ENCODE measurements at regions not wholly inside any gene's neighbourhood (a gene's known extent, or its start where the extent isn't known, plus 50 kb on each side); places are given as distances from the start of the nearest gene placed in this dataset.

- peak overlapping the region in 2 of 4 experiments; percentile 16 to 24; a peak in 1 of 8 replicates for H3K4me3 ChIP-seq (ENCODE audit: extremely low read depth in 1 of 4, insufficient read depth in 2 of 4, low read depth in 3 of 4, low read length in 4 of 4)
- H2BK120ac ChIP-seq (replicated peaks; ENCODE audit: low read depth, low read length): no peak overlapping the region
- peak overlapping the region; percentile 75 for H4K91ac ChIP-seq (replicated peaks; ENCODE audit: insufficient read length, low read length)
- H3K79me2 ChIP-seq (ENCODE audit: control insufficient read depth in 1 of 2, insufficient read depth in 2 of 2, low read length in 2 of 2): peaks cover 0 to 5% of the 10 kb centered on the region in 2 experiments; a peak in 2 of 4 replicates
- H3K23me2 ChIP-seq (ENCODE audit: low read depth, low read length): no peaks in the 10 kb centered on the region
- no peak overlapping the region for H3K23ac ChIP-seq (ENCODE audit: insufficient read length)
- peak overlapping the region; percentile 87; the same call in 1 of the 2 replicates for H4K8ac ChIP-seq (ENCODE audit: extremely low read depth, insufficient read depth, low read length)
- CTCF ChIA-PET (ENCODE audit: partially characterized antibody): interaction anchor here (0.6 to 1.3 kb wide), 9 partner anchors 9 to 995 kb away, joined by 3 to 5 read pairs (median 3); no protein-coding TSS in a partner anchor
- H3K56ac ChIP-seq (replicated peaks; ENCODE audit: insufficient read length, low read depth, low read length): no peak overlapping the region
- POLR2A ChIA-PET (ENCODE audit: partially characterized antibody): interaction anchor here (0.6 to 1.3 kb wide), 7 partner anchors 10 to 75 kb away, joined by 3 to 5 read pairs (median 4); no protein-coding TSS in a partner anchor
- H3K36me3 ChIP-seq (ENCODE audit: control insufficient read depth in 2 of 4, insufficient read depth in 4 of 4, low read length in 3 of 4): no peaks in the 10 kb centered on the region
- H3K27me3 ChIP-seq (replicated peaks in 1 of 4; ENCODE audit: control insufficient read depth in 3 of 4, extremely low read depth in 1 of 4, insufficient read depth in 3 of 4, low read length in 3 of 4): no peaks in the 10 kb centered on the region
- no peak overlapping the region for H3K4ac ChIP-seq (replicated peaks; ENCODE audit: insufficient read length, low read depth, low read length)
- H2BK12ac ChIP-seq (ENCODE audit: low read depth, low read length): peak overlapping the region; percentile 88
- H3K4me1 ChIP-seq (replicated peaks in 1 of 4; ENCODE audit: control insufficient read depth in 3 of 4, insufficient read depth in 4 of 4, low read length in 3 of 4): peaks cover 0 to 11% (median 8%) of the 10 kb centered on the region in 4 experiments; a peak in 6 of 7 replicates
- peak overlapping the region; percentile 16 to 47 for H3K4me2 ChIP-seq (ENCODE audit: insufficient read depth in 1 of 2, low read depth in 2 of 2, low read length in 2 of 2)
- peak; percentile 81 for FAIRE-seq
- peak overlapping the region; percentile 29; the same call in 1 of the 2 replicates for H2AK5ac ChIP-seq (ENCODE audit: low read depth, low read length)
- H3K14ac ChIP-seq (ENCODE audit: insufficient read length): no peak overlapping the region
- H3K79me1 ChIP-seq (ENCODE audit: low read depth, low read length): no peaks in the 10 kb centered on the region
- peak overlapping the region; percentile 77 for H2BK20ac ChIP-seq (ENCODE audit: low read length)
- 75% methylated on average over 11 of the region's 11 CpGs; no CpG with 5 or more reads in 1 of the 2 experiments for WGBS, 2 experiments (ENCODE audit: extremely low coverage in 1 of 2, insufficient coverage in 1 of 2, insufficient read length in 1 of 2, insufficient replicate concordance in 2 of 2, low coverage in 1 of 2, low lambda C conversion rate in 2 of 2, missing lambda C conversion rate in 1 of 2)
- H3K9me3 ChIP-seq (ENCODE audit: insufficient read depth in 2 of 2, low read depth in 1 of 2, low read length in 1 of 2): no peaks in the 10 kb centered on the region
- peak; percentile 69 to 74 for DNase-seq (ENCODE audit: low read depth in 1 of 2, low spot score in 2 of 2)
- no peaks in the 10 kb centered on the region for H4K20me1 ChIP-seq (replicated peaks in 1 of 2; ENCODE audit: control insufficient read depth in 1 of 2, insufficient read depth in 2 of 2, low read length in 2 of 2)
- peak overlapping the region; percentile 76 for H2BK5ac ChIP-seq (ENCODE audit: low read depth, low read length)
- peak overlapping the region; percentile 71 for H3K18ac ChIP-seq (ENCODE audit: extremely low read depth, low read length)
- H2BK15ac ChIP-seq (ENCODE audit: low read length): 0 out of 2 replicates have a peak overlapping the region, but pooled peaks have one; percentile 2
- H3K27ac ChIP-seq (ENCODE audit: low read depth, low read length): peak overlapping the region; percentile 70
- H4K5ac ChIP-seq (ENCODE audit: insufficient read length, low read depth, low read length): peak overlapping the region; percentile 51
- no peak overlapping the region for H2AFZ ChIP-seq (ENCODE audit: low read length)
- peak overlapping the region in 2 of 4 experiments; percentile 16 to 48; a peak in 4 of 7 replicates for H3K9ac ChIP-seq (replicated peaks in 1 of 4; ENCODE audit: extremely low read depth in 1 of 4, low read depth in 3 of 4, low read length in 3 of 4)
- TF ChIP-seq CTCF (IDR thresholded peaks at IDR 0.05; ENCODE audit: control extremely low read depth in 1 of 3, insufficient read depth in 1 of 3, low read depth in 1 of 3, low read length in 3 of 3): peak; percentile 40 to 56 (median 53)
- no peak for TF ChIP-seq KDM5A (IDR thresholded peaks at IDR 0.05; ENCODE audit: low read length)
- TF ChIP-seq E2F6 (IDR thresholded peaks at IDR 0.05): no peak
- no peak for TF ChIP-seq CHD1 (IDR thresholded peaks at IDR 0.05; ENCODE audit: low read depth, low read length)
- peak; percentile 67; the same call in 1 of the 2 replicates for TF ChIP-seq KDM1A (IDR thresholded peaks at IDR 0.05; ENCODE audit: borderline replicate concordance, low read length)
- no peak for TF ChIP-seq BACH1 (IDR thresholded peaks at IDR 0.05; ENCODE audit: low read length)
- peak; percentile 99 for TF ChIP-seq ASH2L (IDR thresholded peaks at IDR 0.05; ENCODE audit: low read length)
- no peak for TF ChIP-seq RNF2 (IDR thresholded peaks at IDR 0.05; ENCODE audit: borderline replicate concordance, low read depth, low read length, missing control alignments, poor library complexity, severe bottlenecking)
These were observed 140.5 kb upstream of the CADPS start for GRCh38 chr3:63015614-63016309.
